HG02840 (cell line): ENCODE measurements at regions not wholly inside any gene's neighbourhood (a gene's known extent, or its start where the extent isn't known, plus 50 kb on each side); places are given as distances from the start of the nearest gene placed in this dataset.
"Not testable (repeated sequence)": the region's sequence is repeated elsewhere in the genome, so short reads cannot be mapped to it uniquely, and the experiment has no call there.

ENCODE experiments used
- ATAC-seq: cut with Tn5 transposase; IDR thresholded peaks from one replicate; pipeline ENCODE4 v1.9.1; 2021; ENCODE audit warnings: mild to moderate bottlenecking, moderate library complexity, moderate number of reproducible peaks; ENCODE audit not compliant: unreplicated experiment, low FRiP score

DNA sequence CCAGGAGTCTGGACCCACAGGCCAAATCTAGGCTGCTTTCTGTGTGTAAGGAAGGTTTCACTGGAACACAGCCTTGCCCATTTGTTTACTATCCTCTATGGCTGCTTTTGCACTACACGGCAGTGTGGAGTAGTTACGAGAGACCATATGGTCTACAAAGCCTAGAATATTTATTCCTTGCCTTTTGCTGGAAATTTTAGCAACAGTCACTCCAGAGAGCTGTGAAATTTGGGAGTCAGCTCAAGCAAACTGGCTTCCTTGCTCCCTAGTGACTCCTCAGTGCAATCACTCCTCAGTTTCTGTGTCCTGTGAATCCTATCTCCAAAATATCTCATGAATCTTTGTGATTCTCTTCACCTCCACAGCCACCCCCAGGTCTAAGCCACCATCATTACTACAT, 99.0 kb upstream of the CPEB2 start:
- ATAC-seq: no peak

GRCh38 chr4:14906805-14907204, 95.5 kb upstream of the CPEB2 start:
- no peak for ATAC-seq

DNA sequence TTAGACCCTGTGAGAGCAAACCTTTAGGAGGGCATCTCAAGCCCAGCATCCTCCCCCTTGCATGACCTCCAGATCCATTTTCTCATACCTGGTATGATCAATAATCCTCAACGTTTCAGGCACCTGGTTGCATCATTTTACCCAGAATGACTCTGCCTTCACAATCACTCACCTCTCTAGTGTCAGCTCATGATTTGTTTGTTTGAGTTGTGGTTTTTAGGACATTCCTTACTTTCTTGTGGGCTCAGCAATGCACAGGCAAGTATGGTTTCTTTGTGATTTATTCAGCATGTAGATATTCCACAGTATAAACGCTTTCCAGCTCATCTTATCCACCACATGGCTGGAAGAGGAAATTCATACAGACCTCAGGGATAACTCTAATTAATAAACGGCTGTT, 93.6 kb upstream of the CPEB2 start:
- ATAC-seq: no peak

- ATAC-seq: no peak
Observed at GRCh38 chr4:14910411-14910810, 91.9 kb upstream of the CPEB2 start.

- no peak for ATAC-seq
Observed at GRCh38 chr4:14912426-14912825, 89.9 kb upstream of the CPEB2 start.

GRCh38 chr4:14915018-14915417, 87.3 kb upstream of the CPEB2 start:
- ATAC-seq: no peak

DNA sequence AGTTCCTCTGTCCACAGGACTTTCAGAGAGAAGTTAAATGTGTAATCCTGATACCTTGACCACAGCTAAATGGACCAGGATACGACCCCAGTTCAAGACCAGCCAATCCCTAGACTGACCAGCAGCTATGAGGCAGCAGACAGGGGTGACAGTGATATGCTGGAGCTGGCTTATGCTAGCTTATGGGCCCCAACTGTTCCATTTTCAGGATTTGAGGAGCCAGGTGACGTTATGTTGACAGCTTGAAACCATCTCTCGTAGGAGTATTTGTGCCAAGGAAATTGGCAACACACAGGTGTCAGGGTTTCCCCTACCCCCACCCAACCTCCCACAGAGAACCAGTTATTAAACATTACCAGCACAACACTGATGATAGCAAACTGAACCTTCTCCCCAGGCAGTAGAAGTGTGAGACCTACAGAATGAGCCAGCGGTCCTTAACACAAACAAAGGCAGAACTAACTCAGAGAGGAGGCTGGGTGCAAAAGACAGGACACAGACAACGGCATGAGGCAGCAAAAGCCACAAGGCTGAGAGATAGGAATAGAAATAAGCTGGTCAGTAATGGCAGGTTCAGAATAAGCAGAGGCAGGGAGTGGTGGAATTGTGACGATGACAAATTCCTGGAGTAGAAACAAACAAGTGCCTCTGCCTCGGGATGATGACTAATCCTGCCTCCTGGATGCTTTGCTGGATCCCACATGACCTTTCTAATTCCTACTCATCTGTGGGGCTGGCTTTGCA, 85.6 kb upstream of the CPEB2 start:
- ATAC-seq: no peak

GRCh38 chr4:14917298-14917633, 85.0 kb upstream of the CPEB2 start:
- no peak for ATAC-seq

- ATAC-seq: no peak
Observed at GRCh38 chr4:14918336-14918735, 83.9 kb upstream of the CPEB2 start.

- no peak for ATAC-seq
Observed at GRCh38 chr4:14919785-14920184, 82.5 kb upstream of the CPEB2 start.

DNA sequence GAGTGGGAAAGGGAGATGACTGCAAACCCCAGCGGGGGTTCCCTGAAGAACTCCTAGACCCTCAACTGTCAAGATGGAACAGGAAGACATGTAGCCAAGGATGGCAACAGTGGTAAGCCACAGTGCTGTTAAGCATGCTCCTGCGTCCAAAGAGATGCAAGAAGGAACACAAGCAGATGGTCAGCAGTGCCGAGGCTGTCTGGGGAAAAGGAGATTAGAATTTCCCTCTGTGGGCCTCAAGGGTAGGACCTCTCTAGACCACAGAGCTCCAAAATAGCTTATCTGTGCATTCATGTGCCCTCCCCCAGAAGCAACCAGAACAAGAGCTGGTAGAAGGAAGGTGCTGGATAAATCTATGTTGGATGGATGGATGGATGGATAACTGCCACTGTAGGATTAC, 82.0 kb upstream of the CPEB2 start:
- no peak for ATAC-seq

DNA sequence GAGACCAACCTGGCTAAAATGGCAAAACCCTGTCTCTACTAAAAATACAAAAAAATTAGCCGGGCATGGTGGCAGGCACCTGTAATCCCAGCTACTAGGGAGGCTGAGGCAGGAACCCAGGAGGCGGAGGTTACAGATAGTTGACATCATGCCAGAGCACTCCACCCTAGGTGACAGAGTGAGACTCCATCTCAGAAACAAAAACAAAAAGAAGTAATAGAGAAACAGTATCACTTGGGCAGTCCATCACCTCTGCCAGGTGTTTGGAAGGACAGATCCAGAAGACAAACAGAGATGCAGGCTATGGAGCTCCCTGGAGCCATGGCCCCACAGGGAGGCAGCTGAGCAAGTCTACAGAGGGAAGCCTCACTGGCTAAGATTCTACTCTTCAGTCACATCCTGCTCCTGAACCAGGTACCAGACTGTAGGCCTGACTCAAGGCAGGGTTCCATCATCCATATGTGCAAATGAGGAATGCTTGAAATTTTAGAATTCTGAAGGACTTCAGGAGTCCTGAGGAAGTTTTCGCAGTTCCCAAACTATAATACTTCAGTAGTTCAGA, 81.4 kb upstream of the CPEB2 start:
- ATAC-seq: no peak

GRCh38 chr4:14921781-14922180, 80.5 kb upstream of the CPEB2 start:
- ATAC-seq: not testable (repeated sequence)

- no peak for ATAC-seq
Observed at GRCh38 chr4:14924076-14924811, 78.0 kb upstream of the CPEB2 start.

DNA sequence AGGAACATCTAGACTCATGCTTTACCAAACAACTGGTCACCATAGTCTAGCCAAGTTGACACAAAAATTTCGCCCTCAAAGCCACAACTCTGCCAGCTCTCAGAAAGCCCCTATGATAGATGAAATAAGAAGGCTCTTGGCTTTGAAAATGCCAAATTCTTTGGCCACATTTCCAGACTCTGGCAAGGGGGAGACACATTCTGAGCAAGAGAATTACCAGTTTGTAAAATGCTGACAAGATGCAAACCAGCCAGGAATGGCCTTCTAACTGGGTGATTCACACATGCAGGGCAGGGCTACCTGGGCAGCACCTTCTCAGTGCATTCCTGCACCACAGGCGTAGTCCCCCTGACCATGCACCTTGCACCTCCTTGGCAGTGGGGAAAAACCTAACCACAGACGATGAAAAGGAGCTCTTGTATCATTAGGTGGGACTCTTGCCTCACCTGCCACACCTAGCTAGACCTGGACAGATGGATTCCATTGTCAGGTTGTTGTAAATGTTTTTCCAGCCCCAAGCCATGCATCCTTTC, 77.4 kb upstream of the CPEB2 start:
- ATAC-seq: no peak

DNA sequence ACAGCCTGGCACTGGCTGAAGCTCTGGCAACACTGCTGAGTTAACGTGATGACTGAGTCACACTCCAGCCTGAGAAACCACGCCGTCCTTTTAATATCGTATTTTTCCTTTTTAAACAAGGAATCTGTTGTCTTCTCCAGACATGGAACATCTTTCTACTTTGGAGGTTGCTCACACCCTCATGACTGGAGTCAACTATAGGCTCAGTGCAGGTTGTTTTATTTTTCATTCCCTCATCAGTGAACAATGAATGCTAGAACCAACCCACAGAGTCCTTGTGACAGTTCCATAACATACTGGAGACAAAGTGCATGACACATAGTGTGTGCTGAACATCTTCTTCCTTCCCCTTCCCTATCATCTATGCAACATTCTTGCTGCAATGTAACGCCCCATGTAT, 76.8 kb upstream of the CPEB2 start:
- no peak for ATAC-seq

DNA sequence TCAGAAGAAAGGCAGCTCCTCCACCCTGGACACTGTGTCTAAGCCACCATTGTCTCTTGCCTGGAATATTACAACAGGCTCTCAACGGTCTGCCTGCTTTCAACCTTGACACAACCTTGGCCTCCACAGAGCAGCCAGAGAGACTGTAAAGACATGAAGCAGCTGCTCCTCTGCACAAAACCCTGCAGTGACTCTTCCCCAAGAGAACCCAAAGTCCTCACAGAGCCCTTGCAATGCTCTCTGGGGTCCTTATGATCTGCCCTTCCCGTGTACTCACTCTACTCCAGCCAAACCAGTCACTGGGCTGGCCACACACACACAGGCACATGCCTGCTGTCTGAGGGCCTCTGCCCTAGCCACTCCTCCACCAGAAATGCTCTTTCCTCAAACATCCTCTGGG, 75.9 kb upstream of the CPEB2 start:
- no peak for ATAC-seq

DNA sequence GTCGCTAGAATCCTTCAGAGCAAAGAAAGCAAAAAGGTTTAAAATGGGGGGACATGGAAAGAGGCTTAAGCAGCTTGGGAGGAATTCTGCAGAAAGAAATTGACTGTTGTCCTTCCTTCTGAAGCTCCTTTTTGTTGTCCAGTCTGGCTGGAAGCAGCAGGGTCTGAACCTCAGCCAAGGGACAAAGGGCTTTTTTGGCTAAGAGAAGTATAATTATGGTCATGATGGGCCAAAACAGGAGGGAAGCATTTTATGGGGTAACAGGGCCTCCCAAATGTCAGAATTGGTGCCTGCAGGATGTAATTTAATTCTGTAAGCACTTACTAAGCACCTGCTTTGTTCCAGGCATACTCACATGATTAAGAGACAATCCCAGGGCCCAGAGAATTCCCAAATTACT, 74.2 kb upstream of the CPEB2 start:
- ATAC-seq: no peak

GRCh38 chr4:14929669-14930068, 72.6 kb upstream of the CPEB2 start:
- ATAC-seq: no peak

- no peak for ATAC-seq
Observed at GRCh38 chr4:14934704-14935390, 67.4 kb upstream of the CPEB2 start.

GRCh38 chr4:14943749-14944148, 58.5 kb upstream of the CPEB2 start:
- no peak for ATAC-seq
